A673 (cell line): ENCODE measurements at regions not wholly inside any gene's neighbourhood (a gene's known extent, or its start where the extent isn't known, plus 50 kb on each side); places are given as distances from the start of the nearest gene placed in this dataset.

Source experiments
- BruUV-seq: library from RNA; stranded (reverse); fragments of 400-500 nt; replicated peaks from 2 replicates; lab custom pipeline; 2021; lab: Mats Ljungman, UMichigan
- CTCF ChIA-PET: fragments of 300-600 bp; sonication (Branson Sonifier 250); formaldehyde crosslinking; loops from one replicate; lab custom pipeline; 2022; ENCODE audit warnings: antibody characterized with exemption; lab: Charles Lee
- POLR2A ChIA-PET: fragments of 300-600 bp; sonication (Branson Sonifier 250); formaldehyde crosslinking; loops from one replicate; lab custom pipeline; 2022; ENCODE audit warnings: antibody characterized with exemption; ENCODE audit not compliant: low non-redundant PET; lab: Charles Lee
- DNase-seq: peaks from one replicate; pipeline ENCODE4 v3.0.0-alpha.2; 2015; ENCODE audit warnings: low spot score
- H3K27ac ChIP-seq: fragments of 200-600 bp; sonication (generic); 2 replicates; pipeline ENCODE4 v1.5.1; 2016; ENCODE audit warnings: mixed run types, low read depth, mild to moderate bottlenecking, mixed read lengths, antibody characterized with exemption, low read length; ENCODE audit not compliant: poor library complexity, severe bottlenecking
- H3K27me3 ChIP-seq: fragments of 200-600 bp; sonication (generic); replicated peaks from 2 replicates; pipeline ENCODE4 v1.6.1; 2017; ENCODE audit warnings: mixed run types, low read depth, mild to moderate bottlenecking, mixed read lengths, antibody characterized with exemption, low read length; ENCODE audit not compliant: insufficient read depth, poor library complexity
- H3K36me3 ChIP-seq: fragments of 200-600 bp; sonication (generic); 2 replicates; pipeline ENCODE4 v1.6.1; 2016; ENCODE audit warnings: mixed run types, mild to moderate bottlenecking, mixed read lengths, antibody characterized with exemption, low read length; ENCODE audit not compliant: insufficient read depth, poor library complexity, severe bottlenecking
- H3K4me1 ChIP-seq: fragments of 200-600 bp; sonication (generic); 2 replicates; pipeline ENCODE4 v1.6.1; 2017; ENCODE audit warnings: mixed run types, mild to moderate bottlenecking, mixed read lengths, antibody characterized with exemption, low read length; ENCODE audit not compliant: insufficient read depth, poor library complexity, severe bottlenecking
- H3K4me3 ChIP-seq: fragments of 200-600 bp; sonication (generic); 2 replicates; pipeline ENCODE4 v1.5.1; 2016; ENCODE audit warnings: low read depth, mixed run types, mild to moderate bottlenecking, mixed read lengths, low read length; ENCODE audit not compliant: poor library complexity, severe bottlenecking
- H3K9me3 ChIP-seq: fragments of 200-600 bp; sonication (generic); 2 replicates; pipeline ENCODE4 v1.6.1; 2016; ENCODE audit warnings: mixed run types, low read depth, mild to moderate bottlenecking, mixed read lengths, antibody characterized with exemption, low read length; ENCODE audit not compliant: poor library complexity, severe bottlenecking
- CTCF ChIP-seq: fragments of 300-800, 200-600 bp; sonication (generic); conservative IDR thresholded peaks from 2 replicates; pipeline ENCODE4 v1.5.1; 2017; ENCODE audit warnings: low read depth, mild to moderate bottlenecking, antibody characterized with exemption, low read length, moderate library complexity, mixed read lengths
- EZH2 ChIP-seq: fragments of 200-600 bp; sonication (generic); IDR thresholded peaks from 2 replicates; pipeline ENCODE4 v1.6.1; 2017; ENCODE audit warnings: borderline replicate concordance, low read depth, mild to moderate bottlenecking, mixed read lengths, antibody characterized with exemption, low read length; ENCODE audit not compliant: poor library complexity, severe bottlenecking
- intact Hi-C: fragments of 100-400 bp; cut with micrococcal nuclease; formaldehyde crosslinking; loops from one replicate; pipeline ENCODE4 v1.10.0; 2022; ENCODE audit not compliant: unreplicated experiment

GRCh38 chr18:67222887-67223286 is 293.6 kb downstream of the DSEL start:
- ChIA-PET POLR2A (no interaction called here), CTCF (no interaction called here)
- no peak for DNase-seq
- H3K27ac ChIP-seq = no peak overlapping the region
- TF ChIP-seq EZH2 (no peak), CTCF (no peak)
- H3K9me3 ChIP-seq = no peaks in the 10 kb centered on the region
- BruUV-seq = no TSS peak
- H3K4me1 ChIP-seq = peaks cover 10% of the 10 kb centered on the region
- intact Hi-C loops = no loop called here
- no peaks in the 10 kb centered on the region for H3K36me3 ChIP-seq
- no peak overlapping the region for H3K4me3 ChIP-seq
- H3K27me3 ChIP-seq = no peaks in the 10 kb centered on the region

- Histone ChIP-seq H3K36me3 (no peaks in the 10 kb centered on the region), H3K27me3 (no peaks in the 10 kb centered on the region), H3K4me3 (no peak overlapping the region), H3K4me1 (peaks cover 19% of the 10 kb centered on the region), H3K27ac (no peak overlapping the region), H3K9me3 (no peaks in the 10 kb centered on the region)
- no peak for DNase-seq
- TF ChIP-seq EZH2 = no peak
- no peak for TF ChIP-seq CTCF
- no TSS peak for BruUV-seq
- ChIA-PET POLR2A (no interaction called here), CTCF (no interaction called here)
- intact Hi-C loops = loop anchor here (2.0 to 10.0 kb wide), 4 partner anchors 297 to 1625 kb away; partner anchors contain the start of gene DSEL
Observed at GRCh38 chr18:67219821-67220220, 296.7 kb downstream of the DSEL start.

GRCh38 chr18:67218556-67218955 is 298.0 kb downstream of the DSEL start:
- TF ChIP-seq CTCF (no peak), EZH2 (no peak)
- ChIA-PET POLR2A (no interaction called here), CTCF (interaction anchor here (0.7 kb wide), 2 partner anchors 1441 to 1518 kb away, joined by 4 to 6 read pairs; no protein-coding TSS in a partner anchor)
- no TSS peak for BruUV-seq
- Histone ChIP-seq H3K9me3 (no peaks in the 10 kb centered on the region), H3K36me3 (no peaks in the 10 kb centered on the region), H3K4me1 (peaks cover 16% of the 10 kb centered on the region), H3K4me3 (no peak overlapping the region), H3K27me3 (no peaks in the 10 kb centered on the region), H3K27ac (no peak overlapping the region)
- intact Hi-C loops = loop anchor here (2.0 to 10.0 kb wide), 4 partner anchors 299 to 1626 kb away; partner anchors contain the start of gene DSEL
- no peak for DNase-seq
